T-helper 2 cell (primary cell): ENCODE measurements at regions not wholly inside any gene's neighbourhood (a gene's known extent, or its start where the extent isn't known, plus 50 kb on each side); places are given as distances from the start of the nearest gene placed in this dataset.
"Not testable (repeated sequence)": the region's sequence is repeated elsewhere in the genome, so short reads cannot be mapped to it uniquely, and the experiment has no call there.

Experiments
- DNase-seq, 5 experiments: peaks; one replicate each; pipeline versions ENCODE4 v3.0.0 to v3.0.0-alpha.2; 2012 to 2022

DNA sequence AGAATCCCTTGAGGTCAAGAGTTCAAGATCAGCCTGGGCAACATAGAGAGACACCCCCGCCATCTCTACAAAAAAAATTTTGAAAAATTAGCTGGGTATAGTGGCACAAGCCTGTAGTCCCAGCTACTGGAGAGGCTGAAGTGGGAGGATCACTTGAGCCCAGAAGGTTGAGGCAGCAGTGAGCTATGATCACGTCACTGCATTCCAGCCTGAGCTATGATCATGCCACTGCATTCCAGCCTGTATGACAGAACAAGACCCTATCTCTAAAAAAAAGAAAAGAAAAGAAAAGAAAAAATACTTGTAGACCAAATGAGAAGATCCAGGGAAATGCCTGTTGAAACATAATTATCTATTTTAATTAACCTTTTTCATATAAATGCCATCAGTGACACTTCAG is 93.8 kb upstream of the MDM1 start:
- no peak for DNase-seq

DNA sequence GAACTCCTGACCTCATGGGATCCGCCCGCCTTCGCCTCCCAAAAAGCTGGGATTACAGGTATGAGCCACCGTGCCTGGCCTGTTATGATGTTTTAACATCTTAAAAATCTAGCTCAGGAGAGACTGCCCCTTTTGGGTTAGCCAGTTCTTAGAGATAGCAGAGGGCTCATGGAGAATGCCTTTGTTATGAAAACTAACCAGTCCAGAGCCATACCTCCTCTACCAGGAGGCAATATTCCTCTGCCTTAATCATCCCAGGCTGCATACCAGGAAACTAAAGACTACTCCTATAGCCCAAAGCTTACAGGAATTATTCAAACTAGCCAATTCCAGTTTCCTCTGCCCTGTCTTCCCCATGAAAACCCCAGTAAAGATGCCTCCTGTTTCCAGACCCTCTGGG is 96.0 kb upstream of the MDM1 start:
- no peak for DNase-seq

DNA sequence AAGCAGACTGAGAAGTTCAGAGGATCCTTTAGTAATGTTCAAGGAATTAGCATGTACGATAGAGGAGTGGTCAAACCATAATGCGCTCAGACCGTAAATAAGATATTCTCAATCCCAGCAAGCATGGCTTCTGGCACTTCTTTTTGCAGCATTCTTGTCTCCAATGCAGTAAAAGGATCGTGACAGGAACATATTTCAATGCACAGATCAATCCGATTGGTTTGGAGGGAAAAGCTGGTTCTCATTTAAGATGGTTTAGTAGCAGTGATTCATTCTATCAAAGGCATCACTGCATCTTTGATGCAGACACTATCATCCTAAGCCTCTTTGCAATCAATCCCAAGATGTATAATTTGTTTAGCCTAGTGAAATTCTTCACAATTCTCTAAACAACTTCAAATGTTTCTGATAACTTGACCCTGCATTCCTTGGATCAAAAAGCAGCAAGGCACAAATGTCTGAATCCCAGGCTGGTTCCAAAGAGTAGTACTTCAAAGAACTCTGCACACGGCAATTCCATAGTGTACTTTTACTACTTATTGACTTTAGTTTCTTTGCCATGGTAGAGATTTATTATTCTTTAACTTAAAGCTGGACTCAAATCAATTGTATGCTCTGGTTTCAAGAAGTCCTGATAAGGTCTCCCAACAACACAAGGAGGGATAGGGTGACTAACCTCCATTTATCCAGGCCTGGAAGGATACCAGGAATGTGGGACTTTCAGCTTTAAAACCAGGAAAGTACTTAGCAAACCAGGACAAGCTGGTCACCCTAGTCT is 96.8 kb upstream of the MDM1 start:
- no peak for DNase-seq

DNA sequence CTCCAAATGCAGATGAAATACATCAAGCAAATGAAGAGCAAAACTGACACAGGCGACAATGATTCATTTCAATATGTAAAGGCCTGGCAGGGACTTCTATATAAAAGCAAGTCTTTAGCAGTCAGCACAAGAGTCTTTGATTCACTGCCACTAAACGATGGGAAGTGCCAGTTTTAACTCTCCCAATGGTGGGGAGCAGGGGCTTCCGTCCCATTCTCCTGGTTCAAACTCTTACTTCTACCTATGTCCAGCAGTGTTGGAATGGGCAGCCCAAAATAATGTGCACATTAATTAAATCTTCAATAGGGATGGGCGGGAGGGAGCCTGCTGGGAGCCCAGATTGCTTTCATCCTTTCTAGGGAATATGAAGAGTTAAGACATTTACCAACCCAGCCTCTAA is 97.5 kb upstream of the MDM1 start:
- DNase-seq = no peak

DNA sequence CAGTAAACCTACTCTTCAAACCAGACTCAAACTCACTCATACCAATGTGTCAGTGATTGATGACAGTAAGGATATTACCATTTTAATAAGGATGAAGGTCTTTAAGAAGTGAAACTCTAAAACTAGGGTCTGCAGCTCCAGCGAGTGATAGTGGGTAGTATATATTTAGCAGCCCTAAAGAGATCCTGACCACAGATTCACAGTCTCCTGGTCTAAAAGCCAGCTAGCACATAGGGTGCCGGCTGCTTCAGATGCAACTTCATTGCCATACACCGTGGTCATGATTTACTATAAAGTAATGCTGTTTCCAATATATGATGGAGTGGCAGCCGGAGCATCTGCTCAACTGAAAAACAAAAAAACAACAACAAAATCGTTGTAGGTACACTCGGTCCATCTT is 99.6 kb upstream of the MDM1 start:
- no peak for DNase-seq

DNA sequence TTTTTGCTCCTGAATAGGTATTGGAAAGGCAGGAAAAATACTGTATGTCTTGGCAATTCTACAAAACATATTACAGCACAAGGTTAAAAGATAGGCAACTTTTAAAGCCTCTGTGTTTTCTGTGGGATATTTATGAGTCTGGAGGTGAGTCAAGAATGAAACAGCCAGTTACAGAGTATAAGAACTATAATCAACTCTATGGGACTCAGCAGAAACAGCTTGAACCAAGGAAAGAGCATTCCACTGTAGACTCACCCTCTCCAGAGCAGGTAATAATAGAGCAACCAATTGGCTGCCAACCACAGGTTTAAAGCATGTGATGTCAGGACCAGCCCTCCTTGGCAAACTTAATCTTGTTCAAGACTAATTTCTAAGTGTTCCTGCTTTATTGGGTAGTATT is 100.5 kb upstream of the MDM1 start:
- DNase-seq = no peak

DNA sequence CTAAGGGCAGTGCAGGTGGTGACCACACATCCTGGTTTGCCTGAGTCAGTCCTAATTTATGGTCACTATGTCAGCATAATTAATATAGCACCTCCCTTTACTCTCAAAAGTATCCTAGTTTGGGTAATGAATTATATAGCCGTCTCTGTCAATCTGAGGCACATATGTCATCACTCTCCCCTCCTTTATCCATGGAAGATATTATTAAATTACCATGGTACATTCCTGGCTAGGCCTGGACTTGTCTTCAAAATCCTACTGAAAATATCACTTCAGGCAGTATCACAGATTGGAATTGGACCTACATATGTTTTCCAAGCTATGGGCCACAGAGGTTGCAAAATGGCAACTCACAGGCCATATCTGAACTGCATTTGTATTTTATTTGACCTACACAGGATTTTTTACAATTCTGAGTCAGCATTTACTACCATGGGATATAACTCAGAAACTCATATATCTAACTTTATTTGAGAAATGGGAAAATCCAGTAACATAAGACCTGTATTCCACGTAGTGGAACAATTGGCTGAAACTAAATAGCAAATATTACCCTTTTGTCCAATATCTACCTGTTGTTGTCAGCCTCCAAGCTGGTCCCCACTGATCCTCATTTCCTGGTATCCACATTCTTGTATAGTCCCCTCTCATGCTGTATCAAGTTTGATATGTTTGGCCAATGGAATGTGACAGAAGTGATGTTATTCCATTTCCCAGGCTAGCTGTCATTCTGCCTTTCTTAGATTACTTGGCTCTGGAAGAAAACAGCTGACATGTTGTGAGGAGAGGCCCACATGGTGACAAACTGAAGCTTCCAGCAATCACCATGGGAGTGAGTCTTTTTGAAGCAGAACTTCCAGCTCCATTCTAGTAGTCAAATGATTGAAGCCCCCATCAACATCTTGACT is 102.5 kb upstream of the MDM1 start:
- DNase-seq = no peak

DNA sequence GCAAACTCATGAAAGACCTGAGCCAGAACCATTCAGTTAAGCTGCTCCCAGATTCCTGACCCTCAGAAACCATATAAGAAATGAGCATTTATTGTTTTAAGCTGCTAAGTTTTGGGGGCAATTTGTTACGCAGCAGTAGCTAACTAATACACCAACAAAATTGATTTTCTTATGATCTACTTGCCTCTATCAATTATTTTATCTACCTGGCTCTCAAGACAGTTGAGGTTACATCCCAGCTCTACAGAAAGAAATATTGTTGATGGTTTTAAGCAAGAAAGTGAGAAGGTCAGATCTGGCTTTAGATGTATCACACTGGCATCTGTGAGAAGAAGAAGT is 103.1 kb upstream of the MDM1 start:
- no peak for DNase-seq

DNA sequence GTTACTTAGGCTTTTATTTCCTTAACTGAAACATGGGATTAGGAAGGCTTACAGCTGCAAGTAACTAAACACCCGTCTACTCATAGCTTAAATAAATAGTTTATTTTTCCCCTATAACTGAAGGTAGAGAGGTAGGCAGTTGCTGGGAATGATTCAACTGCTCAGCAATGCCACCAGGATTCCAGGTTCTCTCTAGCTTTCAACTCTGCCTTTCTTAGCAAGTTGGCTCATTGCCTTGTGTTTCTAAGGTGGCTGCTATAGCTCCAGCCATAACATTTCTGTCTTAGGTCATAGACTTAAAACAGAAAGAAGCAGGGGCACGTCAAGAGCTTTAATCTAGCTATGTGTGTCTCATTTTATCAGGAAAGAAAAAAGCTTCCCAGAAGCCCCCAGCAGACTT is 103.7 kb upstream of the MDM1 start:
- no peak for DNase-seq

DNA sequence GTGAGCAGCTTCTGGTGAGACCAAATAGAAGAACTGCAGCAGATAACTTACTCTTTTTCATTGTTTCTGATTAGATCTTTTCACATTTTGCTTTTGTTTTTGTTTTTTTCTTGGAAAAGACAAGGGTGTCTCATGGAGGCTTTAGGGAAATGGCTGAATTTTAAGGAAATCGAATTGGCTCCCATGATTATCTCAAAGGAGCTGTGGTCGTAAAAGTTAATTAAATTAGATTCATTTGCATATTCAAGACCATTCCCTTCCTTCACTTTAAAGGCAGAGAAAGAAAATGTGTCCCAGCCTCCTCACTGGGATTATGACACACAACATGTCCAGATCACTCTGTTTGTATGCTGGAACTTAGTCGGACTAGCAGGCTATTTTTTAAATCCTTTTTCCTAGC is 106.4 kb upstream of the MDM1 start:
- DNase-seq = no peak

DNA sequence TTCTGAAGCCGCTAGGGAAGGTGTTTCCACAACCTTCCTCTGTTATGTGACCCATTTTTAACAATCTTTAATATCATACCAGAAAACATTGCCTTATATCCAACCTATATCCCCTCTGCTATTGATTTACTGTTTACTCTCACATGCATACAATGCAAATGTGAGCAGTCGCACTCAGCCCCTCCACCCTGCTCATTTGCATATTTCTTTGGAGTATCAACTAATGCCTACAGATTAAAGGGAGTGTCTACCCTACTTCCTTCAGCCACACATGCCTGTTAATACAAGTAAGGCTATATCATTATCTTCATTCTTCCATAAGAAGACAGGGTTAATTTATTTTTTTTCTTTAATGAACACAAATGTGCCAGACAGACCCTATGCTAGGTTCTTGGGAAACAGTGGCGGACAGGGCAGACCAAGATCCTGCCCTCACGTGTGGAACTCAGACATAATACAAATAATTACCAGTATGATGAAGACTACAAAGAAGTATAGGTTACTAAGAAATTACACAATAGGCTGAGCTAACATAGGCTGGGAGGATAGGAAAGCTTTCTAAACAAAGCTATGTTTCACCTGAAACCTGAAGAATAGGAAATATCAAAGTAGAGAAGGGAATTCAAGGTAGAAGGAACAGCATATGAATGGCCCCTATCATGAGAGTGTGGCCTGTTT is 107.3 kb upstream of the MDM1 start:
- no peak for DNase-seq

DNA sequence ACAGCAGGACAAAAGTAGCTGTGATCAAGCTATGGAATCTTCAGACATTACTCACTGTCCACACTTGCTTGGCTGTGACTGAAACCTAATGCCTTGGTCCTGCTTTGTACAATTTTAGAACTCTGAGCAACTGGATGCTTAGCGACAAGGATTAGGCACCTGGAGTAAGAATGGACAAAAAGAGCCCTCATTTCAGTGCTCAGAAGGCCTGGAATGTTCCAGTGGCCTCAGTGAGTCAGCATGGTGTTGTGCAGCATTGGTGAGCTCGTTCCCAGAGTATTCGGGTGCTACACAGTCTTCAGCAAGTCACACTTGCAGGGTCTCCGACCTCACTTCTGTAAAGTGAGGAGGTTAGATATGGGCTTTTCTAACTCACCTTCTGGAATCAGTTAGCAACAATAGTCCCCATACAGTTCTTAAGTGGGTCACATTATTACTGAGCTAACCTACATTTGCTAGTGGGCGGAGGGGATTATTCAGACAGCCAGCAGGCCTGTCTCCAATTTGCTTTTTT is 108.0 kb upstream of the MDM1 start:
- no peak for DNase-seq

DNA sequence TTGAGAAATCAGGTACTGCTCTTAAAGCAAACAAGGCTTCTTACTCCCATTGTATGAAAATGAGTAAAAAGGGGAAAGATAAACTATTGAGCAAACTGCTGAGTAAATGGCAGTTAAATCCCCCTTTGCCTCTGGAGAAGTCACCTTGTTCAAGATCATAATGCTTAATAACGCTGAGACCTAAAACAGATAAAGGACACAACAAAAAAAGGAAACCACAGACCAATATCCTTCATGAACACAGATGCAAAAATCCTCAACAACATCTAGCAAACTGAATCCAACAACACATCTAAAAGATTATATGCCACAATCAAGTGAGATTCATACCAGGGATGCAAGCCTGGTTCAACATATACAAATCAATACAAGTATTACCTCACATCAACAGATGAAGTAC is 109.0 kb upstream of the MDM1 start:
- DNase-seq = peak in 1 of 5 experiments; percentile 29

DNA sequence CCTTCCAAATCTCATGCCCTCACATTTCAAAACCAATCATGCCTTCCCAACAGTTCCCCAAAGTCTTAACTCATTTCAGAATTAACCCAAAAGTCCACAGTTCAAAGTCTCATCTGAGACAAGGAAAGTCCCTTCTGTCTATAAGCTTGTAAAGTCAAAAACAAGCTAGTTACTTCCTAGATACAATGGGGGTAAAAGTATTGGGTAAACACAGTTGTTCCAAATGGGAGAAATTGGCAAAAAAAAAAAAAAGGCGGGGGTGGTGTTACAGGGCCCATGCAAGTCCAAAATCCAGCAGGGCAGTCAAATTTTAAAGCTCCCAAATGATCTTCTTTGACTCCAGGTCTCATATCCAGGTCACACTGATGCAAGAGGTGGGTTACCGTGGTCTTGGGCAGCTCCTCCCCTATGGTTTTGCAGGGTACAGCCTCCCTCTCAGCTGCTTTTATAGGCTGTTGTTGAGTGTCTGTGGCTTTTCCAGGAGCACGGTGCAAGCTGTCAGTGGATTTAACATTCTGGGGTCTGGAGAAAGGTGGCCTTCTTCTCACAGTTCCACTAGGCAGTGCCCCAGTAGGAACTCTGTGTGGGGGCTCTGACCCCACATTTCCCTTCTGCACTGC is 110.3 kb upstream of the MDM1 start:
- not testable (repeated sequence) for DNase-seq

DNA sequence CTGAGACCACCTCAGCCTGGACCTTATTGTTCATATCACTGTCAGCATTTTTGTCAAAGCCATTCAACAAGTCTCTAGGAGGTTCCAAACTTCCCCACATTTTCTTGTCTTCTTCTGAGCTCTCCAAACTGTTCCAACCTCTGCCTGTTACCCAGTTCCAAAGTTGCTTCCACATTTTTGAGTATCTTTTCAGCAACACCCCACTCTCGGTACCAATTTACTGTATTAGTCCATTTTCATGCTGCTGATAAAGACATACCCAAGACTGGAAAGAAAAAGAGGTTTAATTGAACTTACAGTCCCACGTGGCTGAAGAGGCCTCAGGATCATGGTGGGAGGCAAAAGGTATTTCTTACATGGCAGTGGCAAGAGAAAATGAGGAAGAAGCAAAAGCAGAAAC is 111.5 kb upstream of the MDM1 start:
- not testable (repeated sequence) for DNase-seq

DNA sequence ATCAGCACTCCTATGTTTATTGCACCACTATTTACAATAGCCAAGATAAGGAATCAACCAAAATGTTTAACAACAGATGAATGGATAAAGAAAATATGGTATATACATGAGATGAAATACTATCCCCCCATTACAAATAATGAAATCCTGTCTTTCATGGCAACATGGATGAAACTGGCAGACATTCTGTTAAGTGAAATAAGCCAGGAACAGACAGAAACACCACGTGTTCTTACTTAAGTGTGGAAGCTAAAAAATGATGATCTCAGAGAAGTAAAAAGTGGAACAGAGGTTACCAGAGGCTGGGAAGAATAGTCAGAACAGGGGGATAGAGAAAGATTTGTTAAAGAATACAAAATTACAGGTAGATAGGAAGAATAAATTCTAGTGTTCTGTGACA is 113.7 kb upstream of the MDM1 start:
- DNase-seq = no peak

DNA sequence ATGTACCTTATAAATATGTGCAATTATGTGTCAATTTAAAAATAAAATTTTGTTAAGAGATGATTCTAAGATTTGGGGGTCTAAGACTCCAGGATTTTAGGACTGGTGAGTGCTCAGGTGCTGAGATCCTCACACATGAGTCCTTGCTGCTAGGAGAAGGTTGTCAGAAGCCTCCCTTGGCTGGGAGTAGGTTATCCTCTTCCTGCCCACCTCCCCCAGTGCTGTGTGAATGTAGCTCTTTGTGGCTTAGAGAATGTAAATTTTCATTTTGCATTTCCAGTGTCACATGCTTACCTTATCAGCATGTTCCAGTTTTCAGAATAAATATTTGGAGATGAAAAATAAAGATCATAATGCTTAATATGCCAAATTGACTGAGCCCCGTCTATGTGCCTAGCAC is 114.2 kb upstream of the MDM1 start:
- DNase-seq = no peak

DNA sequence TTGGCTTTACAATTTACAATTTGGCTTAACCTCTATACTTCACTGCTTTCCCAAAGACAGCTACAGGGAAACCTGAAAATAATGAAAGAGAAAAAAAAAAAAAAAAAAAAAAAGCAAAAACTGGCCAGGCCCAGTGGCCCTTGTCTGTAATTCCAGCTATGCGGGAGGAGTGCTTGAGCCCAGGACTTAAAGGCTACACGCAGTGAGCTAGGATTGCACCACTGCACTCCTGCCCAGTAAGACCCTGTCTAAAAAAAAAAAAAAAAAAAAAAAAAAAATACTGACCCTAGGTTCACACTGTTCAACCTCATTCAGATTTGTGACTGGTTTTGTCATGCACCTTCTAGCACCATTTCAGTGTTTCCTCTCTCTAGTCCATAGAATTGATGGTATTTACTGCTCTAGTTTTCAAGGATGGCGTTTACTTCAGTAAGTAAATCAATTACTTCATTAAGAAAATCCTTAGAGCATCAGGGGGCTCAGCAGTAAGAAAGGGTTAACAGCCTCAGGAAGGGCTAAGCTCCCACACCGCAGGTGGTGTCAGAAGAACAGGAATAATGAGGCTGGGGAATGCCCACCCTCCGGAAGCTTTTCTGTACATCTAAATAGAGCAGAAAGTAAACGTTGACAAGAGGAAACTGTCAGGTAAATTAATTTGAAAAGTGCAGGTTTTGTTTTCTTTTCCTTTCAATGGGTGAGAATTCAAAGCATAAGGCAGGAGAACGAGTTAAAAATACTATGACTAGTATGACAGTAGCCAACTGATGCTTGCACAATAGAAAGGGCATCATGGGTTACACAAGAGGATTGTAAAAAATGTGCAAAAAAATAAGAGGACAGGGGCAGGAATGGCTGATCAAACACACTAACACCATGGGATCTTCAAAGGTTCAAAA is 115.0 kb upstream of the MDM1 start:
- no peak for DNase-seq

DNA sequence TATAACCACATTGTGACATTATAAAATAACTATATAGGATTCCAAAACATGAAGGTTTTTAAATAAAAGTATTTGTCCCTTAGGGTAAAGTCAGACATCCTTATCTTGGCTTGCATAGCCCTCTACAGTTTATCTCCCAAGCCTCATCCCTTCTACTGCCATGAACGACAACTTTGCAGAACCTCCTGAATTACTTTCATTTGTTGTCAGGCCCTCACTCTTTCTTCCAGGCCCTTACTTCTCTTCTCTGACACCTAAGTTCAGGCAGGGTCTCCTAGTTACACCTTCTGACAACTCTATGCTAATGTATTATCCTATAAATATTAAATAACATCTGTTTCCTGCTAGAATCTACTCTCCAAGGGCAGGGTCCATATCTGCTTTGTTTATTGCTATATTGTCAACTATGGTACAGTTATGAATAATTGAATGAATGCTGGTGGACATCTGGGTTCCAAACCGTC is 115.7 kb upstream of the MDM1 start:
- no peak for DNase-seq

DNA sequence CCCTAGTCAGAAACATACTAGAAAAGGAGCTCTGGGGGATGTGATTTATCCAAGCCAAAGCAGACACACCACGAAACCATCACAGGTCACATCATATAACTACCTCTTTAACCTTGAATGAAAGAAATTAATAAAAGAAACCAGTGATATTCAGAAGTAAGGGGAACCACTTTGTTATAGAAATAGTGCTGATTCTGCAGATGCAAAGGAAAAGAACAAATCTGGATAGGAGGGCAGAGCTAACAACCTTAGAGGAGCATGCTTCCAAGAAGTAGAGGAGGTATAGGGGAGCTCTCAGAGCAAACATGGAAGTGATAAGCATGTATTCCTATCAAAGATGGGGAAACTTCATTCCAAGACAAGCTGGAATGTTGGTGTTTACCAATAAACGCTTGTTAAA is 117.0 kb upstream of the MDM1 start:
- DNase-seq = no peak

DNA sequence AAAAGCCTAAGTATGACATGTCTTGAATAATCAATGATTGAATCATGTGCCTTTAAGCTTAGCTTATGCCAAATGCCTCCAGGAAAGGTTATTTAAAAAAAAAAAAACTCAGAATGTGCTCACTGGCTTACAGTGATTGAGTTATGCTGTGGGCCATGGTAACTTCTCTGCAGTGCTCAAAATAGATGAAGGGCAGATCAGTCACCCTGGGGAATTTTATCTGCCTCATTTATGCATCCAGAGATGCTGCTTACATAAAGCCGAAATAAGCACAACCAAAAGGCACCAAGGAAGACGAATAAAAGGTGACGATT is 118.7 kb upstream of the MDM1 start:
- DNase-seq = no peak
